HCT116 (cell line): ENCODE measurements at regions not wholly inside any gene's neighbourhood (a gene's known extent, or its start where the extent isn't known, plus 50 kb on each side); places are given as distances from the start of the nearest gene placed in this dataset.

Source experiments
- ATAC-seq: fragments of 200-7000 bp; cut with Tn5 transposase; 2 replicates; pipeline ENCODE4 v1.9.1; 2020; ENCODE audit warnings: mild to moderate bottlenecking, moderate library complexity
- BruUV-seq: library from RNA; stranded (reverse); fragments of 400-500 nt; replicated peaks from 2 replicates; lab custom pipeline; 2021; lab: Mats Ljungman, UMichigan
- CTCF ChIA-PET: fragments of 300-600 bp; sonication (Branson Sonifier 250); formaldehyde crosslinking; loops from one replicate; lab custom pipeline; 2021; ENCODE audit warnings: antibody characterized with exemption; lab: Charles Lee
- POLR2A ChIA-PET: fragments of 300-600, 350-600 bp; sonication (Branson Sonifier 250); formaldehyde crosslinking; loops from one replicate; lab custom pipeline; 2021; ENCODE audit warnings: antibody characterized with exemption; lab: Charles Lee
- RAD21 ChIA-PET, 2 experiments: fragments of 300-600 bp; sonication (Branson Sonifier 250); formaldehyde crosslinking; loops; one replicate each; lab custom pipeline; 2023; ENCODE audit warnings: low total read pairs in 2 of 2; ENCODE audit not compliant: uncharacterized antibody in 2 of 2, unreplicated experiment in 2 of 2, low non-redundant PET in 1 of 2; lab: Charles Lee
- DNase-seq: peaks from one replicate; pipeline ENCODE4 v3.0.0-alpha.2; 2010; ENCODE audit warnings: low read depth, low spot score
- H2AFZ ChIP-seq: fragments of 200-600 bp; shearing (Covaris generic), sonication (generic); 2 replicates; pipeline ENCODE4 v1.6.1; 2017; ENCODE audit warnings: low read depth, mixed run types, mixed read lengths, antibody characterized with exemption, low read length; ENCODE audit not compliant: poor library complexity, severe bottlenecking
- H3K27ac ChIP-seq: 2 replicates; pipeline ENCODE4 v1.5.1; 2012; ENCODE audit warnings: low read depth, low read length
- H3K27me3 ChIP-seq: fragments of 200-600 bp; sonication (generic); 2 replicates; pipeline ENCODE4 v1.6.1; 2016; ENCODE audit warnings: mixed run types, low read length, mixed read lengths; ENCODE audit not compliant: insufficient read depth
- H3K36me3 ChIP-seq, 2 experiments: fragments of 200-500 bp in 1 of 2; fragments of 200-600 bp in 1 of 2; sonication (Bioruptor generic) in 1 of 2; sonication (generic) in 1 of 2; 2 replicates each; pipeline versions ENCODE4 v1.5.1 to v1.6.1; 2014 to 2016; ENCODE audit warnings: low read length in 2 of 2, inconsistent platforms in 1 of 2, mixed read lengths in 1 of 2, mixed run types in 1 of 2; ENCODE audit not compliant: insufficient read depth in 2 of 2, control insufficient read depth in 1 of 2
- H3K4me1 ChIP-seq, 2 experiments: fragments of 200-600 bp in 1 of 2; sonication (generic) in 1 of 2; 2 replicates each; pipeline versions ENCODE4 v1.5.1 to v1.6.1; 2012 to 2017; ENCODE audit warnings: low read length in 2 of 2, inconsistent platforms in 1 of 2, mild to moderate bottlenecking in 1 of 2, mixed read lengths in 1 of 2, mixed run types in 1 of 2, moderate library complexity in 1 of 2; ENCODE audit not compliant: insufficient read depth in 2 of 2, control insufficient read depth in 1 of 2
- H3K4me2 ChIP-seq: fragments of 200-600 bp; sonication (generic); 2 replicates; pipeline ENCODE4 v1.6.1; 2017; ENCODE audit warnings: mixed run types, low read length, mixed read lengths
- H3K4me3 ChIP-seq, 2 experiments: fragments of 200-600 bp in 1 of 2; sonication (generic) in 1 of 2; replicated peaks in 1 of 2; 2 replicates each; pipeline ENCODE4 v1.5.1; 2011 to 2016; ENCODE audit warnings: low read length in 2 of 2, control low read depth in 1 of 2, low read depth in 1 of 2, mild to moderate bottlenecking in 1 of 2, mixed read lengths in 1 of 2, mixed run types in 1 of 2
- H3K79me2 ChIP-seq: fragments of 200-600 bp; sonication (generic); 2 replicates; pipeline ENCODE4 v1.6.1; 2017; ENCODE audit warnings: mild to moderate bottlenecking, mixed run types, low read length, moderate library complexity, mixed read lengths; ENCODE audit not compliant: insufficient read depth
- H3K9ac ChIP-seq: fragments of 200-600 bp; sonication (generic); 2 replicates; pipeline ENCODE4 v1.6.1; 2016; ENCODE audit warnings: low read length, mixed read lengths
- H3K9me2 ChIP-seq: fragments of 200-600 bp; sonication (generic), shearing (Covaris generic); 2 replicates; pipeline ENCODE4 v1.6.1; 2017; ENCODE audit warnings: mixed run types, mild to moderate bottlenecking, moderate library complexity; ENCODE audit not compliant: insufficient read depth
- H3K9me3 ChIP-seq, 2 experiments: fragments of 200-500 bp in 1 of 2; fragments of 200-600 bp in 1 of 2; sonication (Bioruptor generic) in 1 of 2; sonication (generic) in 1 of 2; 2 replicates each; pipeline ENCODE4 v1.6.1; 2014 to 2017; ENCODE audit warnings: low read length in 2 of 2, mixed read lengths in 2 of 2, inconsistent platforms in 1 of 2, low read depth in 1 of 2, mild to moderate bottlenecking in 1 of 2, mixed run types in 1 of 2, moderate library complexity in 1 of 2; ENCODE audit not compliant: control insufficient read depth in 1 of 2, insufficient read depth in 1 of 2
- H4K20me1 ChIP-seq: fragments of 200-600 bp; sonication (generic), shearing (Covaris generic); 2 replicates; pipeline ENCODE4 v1.6.1; 2017; ENCODE audit warnings: mixed run types, mild to moderate bottlenecking, moderate library complexity; ENCODE audit not compliant: insufficient read depth
- CBX3 ChIP-seq: IDR thresholded peaks from 2 replicates; pipeline ENCODE4 v1.6.1; 2012; ENCODE audit warnings: low read depth
- EGR1 ChIP-seq: IDR thresholded peaks from 2 replicates; pipeline ENCODE4 v1.6.1; 2012; ENCODE audit warnings: low read depth
- ELF1 ChIP-seq: IDR thresholded peaks from 2 replicates; pipeline ENCODE4 v1.6.1; 2012; ENCODE audit warnings: low read depth, borderline replicate concordance
- EZH2 ChIP-seq: fragments of 200-600 bp; sonication (generic); IDR thresholded peaks from 2 replicates; pipeline ENCODE4 v1.6.1; 2017; ENCODE audit warnings: antibody characterized with exemption, mixed run types
- EZH2phosphoT487 ChIP-seq: fragments of 200-600 bp; IDR thresholded peaks from 2 replicates; pipeline ENCODE4 v1.6.1; 2018; ENCODE audit warnings: antibody characterized with exemption, borderline replicate concordance
- JUND ChIP-seq: IDR thresholded peaks from 2 replicates; pipeline ENCODE4 v1.6.1; 2012
- POLR2A ChIP-seq: IDR thresholded peaks from 2 replicates; pipeline ENCODE4 v1.7.0; 2011; ENCODE audit warnings: borderline replicate concordance; ENCODE audit not compliant: insufficient read depth, insufficient read length; ENCODE audit errors: extremely low read depth
- SP1 ChIP-seq: IDR thresholded peaks from 2 replicates; pipeline ENCODE4 v1.6.1; 2012; ENCODE audit warnings: low read depth
- TCF7L2 ChIP-seq: IDR thresholded peaks from 2 replicates; pipeline ENCODE4 v1.7.0; 2011; ENCODE audit warnings: borderline replicate concordance, inconsistent platforms; ENCODE audit not compliant: insufficient read depth, insufficient read length; ENCODE audit errors: extremely low read depth
- YY1 ChIP-seq: IDR thresholded peaks from 2 replicates; pipeline ENCODE4 v1.6.1; 2011; ENCODE audit warnings: low read length, low read depth, moderate library complexity, mild to moderate bottlenecking; ENCODE audit not compliant: insufficient replicate concordance; ENCODE audit errors: extremely low read depth
- ZFX ChIP-seq: fragments of 450-650 bp; IDR thresholded peaks from 2 replicates; pipeline ENCODE4 v1.6.1; 2017
- ZNF274 ChIP-seq: fragments of 200-500 bp; sonication (Bioruptor generic); IDR thresholded peaks from 2 replicates; pipeline ENCODE4 v1.6.1; 2014; ENCODE audit warnings: mild to moderate bottlenecking, low read depth, low read length, inconsistent platforms
- intact Hi-C: fragments of 100-400 bp; cut with micrococcal nuclease; formaldehyde crosslinking; loops from 2 replicates; pipeline ENCODE4 v1.10.0; 2022
- TF ChIP-seq, protein P1 (sequence below): IDR thresholded peaks from 2 replicates; pipeline ENCODE4 v1.6.1; 2011; ENCODE audit warnings: mild to moderate bottlenecking, low read length, moderate library complexity; ENCODE audit not compliant: insufficient replicate concordance; ENCODE audit errors: extremely low read depth
- TF ChIP-seq, protein P2 (sequence below): IDR thresholded peaks from 2 replicates; pipeline ENCODE4 v1.6.1; 2012
- TF ChIP-seq, protein P3 (sequence below), 3 experiments: fragments of 200-600 bp in 1 of 3; sonication (generic) in 1 of 3; IDR thresholded peaks in 2 of 3; conservative IDR thresholded peaks in 1 of 3; 2 replicates each; pipeline ENCODE4 v1.5.1; 2012 to 2017; ENCODE audit warnings: low read depth in 2 of 3, low read length in 2 of 3, antibody characterized with exemption in 1 of 3, borderline replicate concordance in 1 of 3, control low read depth in 1 of 3, mild to moderate bottlenecking in 1 of 3, mixed read lengths in 1 of 3, mixed run types in 1 of 3, moderate library complexity in 1 of 3; ENCODE audit not compliant: insufficient read depth in 1 of 3
- TF ChIP-seq, protein P4 (sequence below): IDR thresholded peaks from 2 replicates; pipeline ENCODE4 v1.6.1; 2012

DNA sequence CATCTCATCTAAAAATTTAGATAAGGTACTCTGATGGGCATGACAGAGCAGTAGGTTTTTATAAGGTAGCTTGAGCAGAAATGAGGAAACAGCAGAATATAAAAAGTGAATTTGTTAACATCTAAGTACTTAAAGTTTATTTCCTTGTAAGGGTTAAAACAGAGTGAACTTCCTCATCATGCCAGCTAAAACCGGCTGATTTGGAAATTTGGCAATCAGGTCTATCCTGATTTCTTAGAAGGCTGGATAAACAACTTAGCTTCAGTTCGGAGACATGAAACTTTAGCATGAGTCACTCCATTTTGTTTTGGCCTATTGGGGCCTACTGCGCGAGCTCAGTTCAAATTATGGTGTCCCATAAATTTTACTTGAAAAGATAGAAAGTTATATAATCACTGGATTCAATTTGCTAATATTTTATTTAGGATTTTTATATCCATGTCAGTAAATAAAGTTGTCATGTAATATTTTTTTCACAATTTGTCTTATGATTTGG, 241.6 kb upstream of the RORB start:
- Histone ChIP-seq H3K4me2 (no peak overlapping the region), H3K27me3 (no peaks in the 10 kb centered on the region), H2AFZ (no peak overlapping the region), H3K36me3 (no peaks in the 10 kb centered on the region), H3K9me2 (no peaks in the 10 kb centered on the region), H3K4me1 (no peaks in the 10 kb centered on the region), H3K27ac (no peak overlapping the region), H4K20me1 (no peaks in the 10 kb centered on the region), H3K9me3 (no peaks in the 10 kb centered on the region), H3K79me2 (no peaks in the 10 kb centered on the region), H3K9ac (no peak overlapping the region), H3K4me3 (no peak overlapping the region)
- ChIA-PET RAD21 (no interaction called here), CTCF (no interaction called here), POLR2A (no interaction called here)
- BruUV-seq: no TSS peak
- ATAC-seq (no peak), DNase-seq (no peak)
- TF ChIP-seq ZNF274: no peak
- TF ChIP-seq EGR1: no peak
- TF ChIP-seq EZH2phosphoT487: no peak
- no peak for TF ChIP-seq ZFX
- TF ChIP-seq, protein P1, sequence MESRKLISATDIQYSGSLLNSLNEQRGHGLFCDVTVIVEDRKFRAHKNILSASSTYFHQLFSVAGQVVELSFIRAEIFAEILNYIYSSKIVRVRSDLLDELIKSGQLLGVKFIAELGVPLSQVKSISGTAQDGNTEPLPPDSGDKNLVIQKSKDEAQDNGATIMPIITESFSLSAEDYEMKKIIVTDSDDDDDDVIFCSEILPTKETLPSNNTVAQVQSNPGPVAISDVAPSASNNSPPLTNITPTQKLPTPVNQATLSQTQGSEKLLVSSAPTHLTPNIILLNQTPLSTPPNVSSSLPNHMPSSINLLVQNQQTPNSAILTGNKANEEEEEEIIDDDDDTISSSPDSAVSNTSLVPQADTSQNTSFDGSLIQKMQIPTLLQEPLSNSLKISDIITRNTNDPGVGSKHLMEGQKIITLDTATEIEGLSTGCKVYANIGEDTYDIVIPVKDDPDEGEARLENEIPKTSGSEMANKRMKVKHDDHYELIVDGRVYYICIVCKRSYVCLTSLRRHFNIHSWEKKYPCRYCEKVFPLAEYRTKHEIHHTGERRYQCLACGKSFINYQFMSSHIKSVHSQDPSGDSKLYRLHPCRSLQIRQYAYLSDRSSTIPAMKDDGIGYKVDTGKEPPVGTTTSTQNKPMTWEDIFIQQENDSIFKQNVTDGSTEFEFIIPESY: no peak
- TF ChIP-seq POLR2A: no peak
- TF ChIP-seq CBX3: no peak
- intact Hi-C loops: no loop called here

DNA sequence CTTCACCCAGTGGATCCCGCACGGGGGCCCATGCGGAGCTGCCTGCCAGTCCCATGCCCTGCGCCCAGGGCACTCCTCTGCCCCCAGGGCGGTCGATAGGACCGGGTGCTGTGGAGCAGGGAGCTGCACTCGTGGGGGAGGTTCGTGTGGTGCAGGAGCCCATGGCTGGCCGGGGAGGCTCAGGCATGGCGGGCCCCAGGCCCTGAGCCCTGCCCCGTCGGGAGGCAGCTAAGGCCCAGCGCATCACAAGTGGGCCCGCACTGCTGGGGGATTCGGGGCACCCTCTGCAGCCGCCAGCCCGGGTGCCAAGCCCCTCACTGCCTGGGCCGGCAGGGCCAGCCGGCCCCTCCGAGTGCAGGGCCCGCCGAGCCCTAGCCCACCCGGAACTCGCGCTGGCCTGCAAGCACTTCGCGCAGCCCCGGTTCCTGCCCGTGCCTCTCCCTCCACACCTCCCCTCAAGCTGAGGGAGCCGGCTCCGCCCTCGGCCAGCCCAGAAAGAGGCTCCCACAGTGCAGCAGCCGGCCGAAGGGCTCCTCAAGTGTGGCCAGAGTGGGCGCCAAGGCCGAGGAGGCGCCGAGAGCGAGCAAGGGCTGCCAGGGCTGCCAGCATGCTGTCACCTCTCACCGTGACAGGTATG, 221.1 kb upstream of the RORB start:
- Histone ChIP-seq H3K79me2 (no peaks in the 10 kb centered on the region), H3K27me3 (no peaks in the 10 kb centered on the region), H2AFZ (no peak overlapping the region), H3K4me1 (no peaks in the 10 kb centered on the region), H3K4me3 (no peak overlapping the region), H3K9ac (no peak overlapping the region), H4K20me1 (no peaks in the 10 kb centered on the region), H3K9me3 (peaks cover 0 to 10% of the 10 kb centered on the region in 2 experiments; a peak in 1 of 4 replicates), H3K27ac (no peak overlapping the region), H3K4me2 (no peak overlapping the region), H3K9me2 (no peaks in the 10 kb centered on the region), H3K36me3 (no peaks in the 10 kb centered on the region)
- POLR2A ChIA-PET: no interaction called here
- ATAC-seq (no peak), DNase-seq (no peak)
- intact Hi-C loops: no loop called here
- CTCF ChIA-PET: no interaction called here
- BruUV-seq: no TSS peak
- RAD21 ChIA-PET: no interaction called here
- no peak for TF ChIP-seq TCF7L2
- no peak for TF ChIP-seq EZH2
- TF ChIP-seq SP1: no peak
- TF ChIP-seq, protein P2, sequence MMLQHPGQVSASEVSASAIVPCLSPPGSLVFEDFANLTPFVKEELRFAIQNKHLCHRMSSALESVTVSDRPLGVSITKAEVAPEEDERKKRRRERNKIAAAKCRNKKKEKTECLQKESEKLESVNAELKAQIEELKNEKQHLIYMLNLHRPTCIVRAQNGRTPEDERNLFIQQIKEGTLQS: no peak
- no peak for TF ChIP-seq ELF1
- TF ChIP-seq JUND: no peak
- TF ChIP-seq CBX3: no peak
- TF ChIP-seq, protein P3, sequence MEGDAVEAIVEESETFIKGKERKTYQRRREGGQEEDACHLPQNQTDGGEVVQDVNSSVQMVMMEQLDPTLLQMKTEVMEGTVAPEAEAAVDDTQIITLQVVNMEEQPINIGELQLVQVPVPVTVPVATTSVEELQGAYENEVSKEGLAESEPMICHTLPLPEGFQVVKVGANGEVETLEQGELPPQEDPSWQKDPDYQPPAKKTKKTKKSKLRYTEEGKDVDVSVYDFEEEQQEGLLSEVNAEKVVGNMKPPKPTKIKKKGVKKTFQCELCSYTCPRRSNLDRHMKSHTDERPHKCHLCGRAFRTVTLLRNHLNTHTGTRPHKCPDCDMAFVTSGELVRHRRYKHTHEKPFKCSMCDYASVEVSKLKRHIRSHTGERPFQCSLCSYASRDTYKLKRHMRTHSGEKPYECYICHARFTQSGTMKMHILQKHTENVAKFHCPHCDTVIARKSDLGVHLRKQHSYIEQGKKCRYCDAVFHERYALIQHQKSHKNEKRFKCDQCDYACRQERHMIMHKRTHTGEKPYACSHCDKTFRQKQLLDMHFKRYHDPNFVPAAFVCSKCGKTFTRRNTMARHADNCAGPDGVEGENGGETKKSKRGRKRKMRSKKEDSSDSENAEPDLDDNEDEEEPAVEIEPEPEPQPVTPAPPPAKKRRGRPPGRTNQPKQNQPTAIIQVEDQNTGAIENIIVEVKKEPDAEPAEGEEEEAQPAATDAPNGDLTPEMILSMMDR (IDR thresholded peaks at IDR 0.05 in 2 of 3, conservative IDR thresholded peaks at IDR 0.05 in 1 of 3; ENCODE audit: borderline replicate concordance in 1 of 3, insufficient read depth in 1 of 3, low read depth in 2 of 3, low read length in 2 of 3): no peak
- TF ChIP-seq ZFX: no peak
- no peak for TF ChIP-seq YY1
- no peak for TF ChIP-seq EZH2phosphoT487
- TF ChIP-seq, protein P4, sequence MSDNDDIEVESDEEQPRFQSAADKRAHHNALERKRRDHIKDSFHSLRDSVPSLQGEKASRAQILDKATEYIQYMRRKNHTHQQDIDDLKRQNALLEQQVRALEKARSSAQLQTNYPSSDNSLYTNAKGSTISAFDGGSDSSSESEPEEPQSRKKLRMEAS: no peak
